Right forelimb (tissue), 1 donor: ENCODE measurements at regions not wholly inside any gene's neighbourhood (a gene's known extent, or its start where the extent isn't known, plus 50 kb on each side); places are given as distances from the start of the nearest gene placed in this dataset.

Source experiments
- DNase-seq: peaks from one replicate; pipeline ENCODE4 v3.0.0-alpha.2; 2018

GRCh38 chr5:157923765-157924164 lies 64.8 kb upstream of the CLINT1 start:
- DNase-seq = no peak

GRCh38 chr5:157922026-157922425 lies 63.1 kb upstream of the CLINT1 start:
- DNase-seq = no peak

- no peak for DNase-seq
Observed at GRCh38 chr5:157920828-157921170, 61.9 kb upstream of the CLINT1 start.

GRCh38 chr5:157918811-157919742 lies 60.1 kb upstream of the CLINT1 start:
- DNase-seq = no peak

GRCh38 chr5:157917899-157918809 lies 59.2 kb upstream of the CLINT1 start:
- peak; percentile 76 for DNase-seq

GRCh38 chr5:157917491-157917890 lies 58.5 kb upstream of the CLINT1 start:
- DNase-seq = no peak

GRCh38 chr5:157915638-157916037 lies 56.7 kb upstream of the CLINT1 start:
- peak; percentile 83 for DNase-seq

GRCh38 chr5:157914151-157914788 lies 55.3 kb upstream of the CLINT1 start:
- no peak for DNase-seq

- DNase-seq = no peak
Observed at GRCh38 chr5:157913575-157913974, 54.6 kb upstream of the CLINT1 start.

GRCh38 chr5:157912621-157913325 lies 53.8 kb upstream of the CLINT1 start:
- no peak for DNase-seq

- DNase-seq = no peak
Observed at GRCh38 chr5:157911568-157911967, 52.6 kb upstream of the CLINT1 start.
